Kidney epithelial cell (primary cell): ENCODE measurements at regions not wholly inside any gene's neighbourhood (a gene's known extent, or its start where the extent isn't known, plus 50 kb on each side); places are given as distances from the start of the nearest gene placed in this dataset.
"Not testable (repeated sequence)": the region's sequence is repeated elsewhere in the genome, so short reads cannot be mapped to it uniquely, and the experiment has no call there.

Source experiments
- DNase-seq: peaks from one replicate; pipeline ENCODE4 v3.0.0-alpha.2; 2010; ENCODE audit warnings: low read depth
- H3K27me3 ChIP-seq: 2 replicates; pipeline ENCODE4 v1.6.0; 2011; ENCODE audit warnings: low read length; ENCODE audit not compliant: control insufficient read depth, insufficient read depth
- H3K36me3 ChIP-seq: 2 replicates; pipeline ENCODE4 v1.5.1; 2011; ENCODE audit warnings: low read length; ENCODE audit not compliant: control insufficient read depth, insufficient read depth
- H3K4me3 ChIP-seq: 2 replicates; pipeline ENCODE4 v1.5.1; 2011; ENCODE audit warnings: low read depth, mild to moderate bottlenecking, control low read depth, low read length
- CTCF ChIP-seq: IDR thresholded peaks from 2 replicates; pipeline ENCODE4 v1.5.1; 2011; ENCODE audit warnings: mild to moderate bottlenecking, moderate library complexity, low read length, control low read depth, inconsistent platforms; ENCODE audit not compliant: insufficient read depth, poor library complexity, severe bottlenecking

GRCh38 chr20:56733967-56734366, 104.9 kb downstream of the TFAP2C start:
- no peak for DNase-seq
- no peak for TF ChIP-seq CTCF
- Histone ChIP-seq H3K4me3 (no peak overlapping the region), H3K27me3 (no peaks in the 10 kb centered on the region), H3K36me3 (no peaks in the 10 kb centered on the region)

GRCh38 chr20:56735084-56735642, 106.1 kb downstream of the TFAP2C start:
- Histone ChIP-seq H3K27me3 (no peaks in the 10 kb centered on the region), H3K4me3 (no peak overlapping the region), H3K36me3 (no peaks in the 10 kb centered on the region)
- no peak for TF ChIP-seq CTCF
- DNase-seq = no peak

- Histone ChIP-seq H3K36me3 (no peaks in the 10 kb centered on the region), H3K4me3 (no peak overlapping the region), H3K27me3 (no peaks in the 10 kb centered on the region)
- DNase-seq = no peak
- no peak for TF ChIP-seq CTCF
These were observed 107.3 kb downstream of the TFAP2C start for GRCh38 chr20:56736285-56736857.

DNA sequence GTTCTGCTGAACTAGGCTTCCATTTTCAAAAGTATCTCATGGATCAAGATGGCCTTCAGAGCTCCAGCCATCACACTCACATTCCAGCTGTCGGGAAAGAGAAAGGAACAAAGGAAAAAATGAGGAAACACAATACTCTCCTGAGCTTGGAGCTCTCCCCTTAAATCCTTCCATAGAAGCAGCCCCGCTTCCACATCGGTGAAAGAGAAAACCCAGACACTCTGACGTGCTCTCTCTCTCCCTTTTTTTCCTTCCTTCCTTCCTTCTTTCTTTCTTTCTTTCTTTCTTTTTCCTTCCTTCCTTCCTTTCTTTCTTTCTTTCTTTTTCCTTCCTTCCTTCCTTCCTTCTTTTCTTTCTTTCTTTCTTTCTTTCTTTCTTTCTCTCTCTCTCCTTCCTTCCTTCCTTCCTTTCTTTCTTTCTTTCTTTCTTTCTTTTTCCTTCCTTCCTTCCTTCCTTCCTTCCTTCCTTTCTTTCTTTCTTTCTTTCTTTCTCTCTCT, 115.3 kb downstream of the TFAP2C start:
- H3K36me3 ChIP-seq, H3K4me3 ChIP-seq, DNase-seq, H3K27me3 ChIP-seq: not testable (repeated sequence)

- DNase-seq = no peak
- no peaks in the 10 kb centered on the region for H3K36me3 ChIP-seq
- H3K27me3 ChIP-seq = peaks cover 4% of the 10 kb centered on the region
- no peak for TF ChIP-seq CTCF
- no peak overlapping the region for H3K4me3 ChIP-seq
These were observed 119.6 kb downstream of the TFAP2C start for GRCh38 chr20:56748476-56749377.

DNA sequence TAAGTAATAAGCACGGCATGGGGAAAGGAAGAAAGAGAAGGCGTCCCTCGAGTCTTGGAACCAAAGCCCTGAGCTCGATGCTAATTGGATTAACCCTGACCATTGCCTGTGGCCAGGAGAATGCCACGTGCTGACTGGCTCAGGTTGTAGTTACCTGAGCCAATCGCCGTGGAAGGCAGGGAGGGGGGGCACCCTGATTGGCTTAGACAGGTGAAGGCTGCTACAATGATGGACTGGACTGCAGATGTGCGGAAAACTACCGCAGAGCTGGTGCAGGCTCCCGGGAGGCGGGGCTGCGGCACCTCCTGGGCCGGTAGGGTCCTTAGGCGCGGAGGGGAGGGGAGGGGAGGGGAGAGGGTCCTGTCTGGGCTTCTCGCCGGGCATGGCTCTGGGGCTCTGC, 121.3 kb downstream of the TFAP2C start:
- peaks cover 4% of the 10 kb centered on the region for H3K27me3 ChIP-seq
- H3K4me3 ChIP-seq = no peak overlapping the region
- no peaks in the 10 kb centered on the region for H3K36me3 ChIP-seq
- no peak for TF ChIP-seq CTCF
- DNase-seq = no peak
